OCI-LY1 (cell line): ENCODE measurements at regions not wholly inside any gene's neighbourhood (a gene's known extent, or its start where the extent isn't known, plus 50 kb on each side); places are given as distances from the start of the nearest gene placed in this dataset.

Experiments used
- H2AFZ ChIP-seq: fragments of 200-600 bp; sonication (generic), shearing (Covaris generic); 2 replicates; pipeline ENCODE4 v1.6.0; 2014; ENCODE audit warnings: antibody characterized with exemption, mild to moderate bottlenecking, low read length
- H3F3A ChIP-seq: fragments of 200-600 bp; sonication (generic), shearing (Covaris generic); 2 replicates; pipeline ENCODE4 v1.6.0; 2014; ENCODE audit warnings: mild to moderate bottlenecking, antibody characterized with exemption, low read length, moderate library complexity; ENCODE audit not compliant: insufficient read depth
- H3K27ac ChIP-seq: fragments of 200-600 bp; sonication (generic); 2 replicates; pipeline ENCODE4 v1.5.1; 2014; ENCODE audit warnings: low read length, mixed run types, mild to moderate bottlenecking, low read depth; ENCODE audit not compliant: poor library complexity, severe bottlenecking
- H3K27me3 ChIP-seq: fragments of 200-600 bp; sonication (generic); 2 replicates; pipeline ENCODE4 v1.6.0; 2014; ENCODE audit warnings: antibody characterized with exemption, mild to moderate bottlenecking, low read length, moderate library complexity; ENCODE audit not compliant: insufficient read depth
- H3K36me3 ChIP-seq: fragments of 200-600 bp; sonication (generic); 2 replicates; pipeline ENCODE4 v1.6.1; 2014; ENCODE audit warnings: mild to moderate bottlenecking, antibody characterized with exemption, low read length, moderate library complexity, mixed read lengths; ENCODE audit not compliant: insufficient read depth
- H3K4me1 ChIP-seq: fragments of 200-600 bp; sonication (generic); 2 replicates; pipeline ENCODE4 v1.5.1; 2014; ENCODE audit warnings: mild to moderate bottlenecking, low read length, moderate library complexity; ENCODE audit not compliant: insufficient read depth, severe bottlenecking
- H3K4me2 ChIP-seq: fragments of 200-600 bp; sonication (generic), shearing (Covaris generic); 2 replicates; pipeline ENCODE4 v1.6.1; 2014; ENCODE audit warnings: low read length
- H3K4me3 ChIP-seq: fragments of 200-600 bp; sonication (generic); 2 replicates; pipeline ENCODE4 v1.5.1; 2014; ENCODE audit warnings: low read length, low read depth, mild to moderate bottlenecking, mixed read lengths; ENCODE audit not compliant: poor library complexity, severe bottlenecking
- H3K79me2 ChIP-seq: fragments of 200-600 bp; shearing (Covaris generic); 2 replicates; pipeline ENCODE4 v1.6.1; 2016; ENCODE audit warnings: mixed run types, low read length, mixed read lengths; ENCODE audit not compliant: insufficient read depth
- H3K9ac ChIP-seq: fragments of 200-600 bp; sonication (generic), shearing (Covaris generic); 2 replicates; pipeline ENCODE4 v1.6.1; 2014; ENCODE audit warnings: mild to moderate bottlenecking, low read length, mixed read lengths
- H3K9me2 ChIP-seq: fragments of 200-600 bp; sonication (generic), shearing (Covaris generic); 2 replicates; pipeline ENCODE4 v1.6.1; 2014; ENCODE audit warnings: low read depth, mild to moderate bottlenecking, low read length, mixed read lengths
- H3K9me3 ChIP-seq: fragments of 200-600 bp; shearing (Covaris generic); 2 replicates; pipeline ENCODE4 v1.6.1; 2014; ENCODE audit warnings: low read length, mixed read lengths
- H4K20me1 ChIP-seq: fragments of 200-600 bp; sonication (generic), shearing (Covaris generic); 2 replicates; pipeline ENCODE4 v1.6.0; 2016; ENCODE audit warnings: mild to moderate bottlenecking, low read length; ENCODE audit not compliant: insufficient read depth
- EZH2 ChIP-seq: fragments of 200-600 bp; sonication (generic), shearing (Covaris generic); IDR thresholded peaks from 2 replicates; pipeline ENCODE4 v1.8.0; 2017; ENCODE audit warnings: borderline replicate concordance, mixed run types, mild to moderate bottlenecking, antibody characterized with exemption, low read length, moderate library complexity, mixed read lengths
- TF ChIP-seq, protein P1 (sequence below): fragments of 200-600 bp; sonication (generic), shearing (Covaris generic); IDR thresholded peaks from 2 replicates; pipeline ENCODE4 v1.5.1; 2017; ENCODE audit warnings: mild to moderate bottlenecking, antibody characterized with exemption, low read length, moderate library complexity, mixed read lengths

DNA sequence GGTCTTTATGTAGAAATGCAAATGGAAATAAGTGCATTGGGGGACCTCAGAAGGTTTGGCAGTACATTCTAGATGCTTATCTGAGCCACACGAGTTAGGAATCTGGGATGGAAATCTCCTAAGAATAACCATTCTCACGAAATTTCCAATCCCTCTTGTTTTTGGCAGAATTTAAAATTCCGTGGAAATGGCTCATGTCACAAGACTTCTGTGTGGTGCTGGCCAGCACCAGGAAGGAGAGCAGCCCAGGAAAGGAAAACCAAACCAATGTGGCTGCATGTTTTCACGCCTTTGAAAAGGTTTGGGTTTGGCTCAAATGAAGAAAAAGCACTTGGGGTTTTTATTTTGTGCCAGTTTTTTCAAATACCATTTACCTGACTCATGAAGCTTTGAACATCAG lies 80.1 kb upstream of the KCNK2 start:
- H2AFZ ChIP-seq: no peak overlapping the region
- H3K27me3 ChIP-seq: no peaks in the 10 kb centered on the region
- H3K4me1 ChIP-seq: no peaks in the 10 kb centered on the region
- H3F3A ChIP-seq: no peaks in the 10 kb centered on the region
- H3K36me3 ChIP-seq: no peaks in the 10 kb centered on the region
- H3K79me2 ChIP-seq: no peaks in the 10 kb centered on the region
- TF ChIP-seq EZH2: no peak
- TF ChIP-seq, protein P1, sequence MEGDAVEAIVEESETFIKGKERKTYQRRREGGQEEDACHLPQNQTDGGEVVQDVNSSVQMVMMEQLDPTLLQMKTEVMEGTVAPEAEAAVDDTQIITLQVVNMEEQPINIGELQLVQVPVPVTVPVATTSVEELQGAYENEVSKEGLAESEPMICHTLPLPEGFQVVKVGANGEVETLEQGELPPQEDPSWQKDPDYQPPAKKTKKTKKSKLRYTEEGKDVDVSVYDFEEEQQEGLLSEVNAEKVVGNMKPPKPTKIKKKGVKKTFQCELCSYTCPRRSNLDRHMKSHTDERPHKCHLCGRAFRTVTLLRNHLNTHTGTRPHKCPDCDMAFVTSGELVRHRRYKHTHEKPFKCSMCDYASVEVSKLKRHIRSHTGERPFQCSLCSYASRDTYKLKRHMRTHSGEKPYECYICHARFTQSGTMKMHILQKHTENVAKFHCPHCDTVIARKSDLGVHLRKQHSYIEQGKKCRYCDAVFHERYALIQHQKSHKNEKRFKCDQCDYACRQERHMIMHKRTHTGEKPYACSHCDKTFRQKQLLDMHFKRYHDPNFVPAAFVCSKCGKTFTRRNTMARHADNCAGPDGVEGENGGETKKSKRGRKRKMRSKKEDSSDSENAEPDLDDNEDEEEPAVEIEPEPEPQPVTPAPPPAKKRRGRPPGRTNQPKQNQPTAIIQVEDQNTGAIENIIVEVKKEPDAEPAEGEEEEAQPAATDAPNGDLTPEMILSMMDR: no peak
- H3K4me2 ChIP-seq: no peak overlapping the region
- no peak overlapping the region for H3K4me3 ChIP-seq
- no peaks in the 10 kb centered on the region for H4K20me1 ChIP-seq
- H3K9me2 ChIP-seq: no peaks in the 10 kb centered on the region
- H3K9ac ChIP-seq: no peak overlapping the region
- H3K27ac ChIP-seq: no peak overlapping the region
- no peaks in the 10 kb centered on the region for H3K9me3 ChIP-seq

- Histone ChIP-seq H3F3A (no peaks in the 10 kb centered on the region), H3K4me2 (no peak overlapping the region), H3K79me2 (no peaks in the 10 kb centered on the region), H2AFZ (no peak overlapping the region), H3K36me3 (no peaks in the 10 kb centered on the region), H3K9ac (no peak overlapping the region), H4K20me1 (no peaks in the 10 kb centered on the region), H3K4me3 (no peak overlapping the region), H3K4me1 (no peaks in the 10 kb centered on the region), H3K27me3 (no peaks in the 10 kb centered on the region), H3K9me3 (no peaks in the 10 kb centered on the region), H3K27ac (no peak overlapping the region), H3K9me2 (no peaks in the 10 kb centered on the region)
- TF ChIP-seq, protein P1: no peak
- no peak for TF ChIP-seq EZH2
These were observed 78.9 kb upstream of the KCNK2 start for GRCh38 chr1:215003686-215004085.

- Histone ChIP-seq H3K27ac (no peak overlapping the region), H3K36me3 (no peaks in the 10 kb centered on the region), H3K4me3 (no peak overlapping the region), H3K79me2 (no peaks in the 10 kb centered on the region), H3F3A (no peaks in the 10 kb centered on the region), H3K4me2 (no peak overlapping the region), H3K27me3 (no peaks in the 10 kb centered on the region), H3K4me1 (no peaks in the 10 kb centered on the region), H3K9ac (no peak overlapping the region), H4K20me1 (no peaks in the 10 kb centered on the region), H3K9me3 (no peaks in the 10 kb centered on the region), H3K9me2 (no peaks in the 10 kb centered on the region), H2AFZ (no peak overlapping the region)
- no peak for TF ChIP-seq EZH2
- TF ChIP-seq, protein P1: no peak
These were observed 78.3 kb upstream of the KCNK2 start for GRCh38 chr1:215004121-215004827.
